ENCODE measurements at regions not wholly inside any gene's neighbourhood (a gene's known extent, or its start where the extent isn't known, plus 50 kb on each side); places are given as distances from the start of the nearest gene placed in this dataset.

GRCh38 chr2:67646714-67647333 lies 249.7 kb downstream of the ETAA1 start:
- Histone ChIP-seq H2AFZ (ENCODE audit: low read depth, low read length) (no peak overlapping the region), H4K20me1 (ENCODE audit: insufficient read depth) (no peaks in the 10 kb centered on the region), H3K36me3 (ENCODE audit: insufficient read depth, low read length) (no peaks in the 10 kb centered on the region), H3K27me3 (ENCODE audit: insufficient read depth, low read depth, low read length) (no peaks in the 10 kb centered on the region), H3K4me2 (ENCODE audit: low read length) (no peak overlapping the region), H3F3A (ENCODE audit: insufficient read depth, low read length, poor library complexity, severe bottlenecking) (no peaks in the 10 kb centered on the region), H3K9me2 (ENCODE audit: insufficient read depth, low read length) (no peaks in the 10 kb centered on the region), H3K4me3 (ENCODE audit: low read length) (no peak overlapping the region), H3K79me2 (replicated peaks; ENCODE audit: insufficient read depth, low read length) (no peaks in the 10 kb centered on the region), H3K27ac (ENCODE audit: low read length) (no peak overlapping the region), H3K9ac (ENCODE audit: low read length) (no peak overlapping the region), H3K9me3 (ENCODE audit: low read length) (no peaks in the 10 kb centered on the region)
- TF ChIP-seq RAD21 (conservative IDR thresholded peaks at IDR 0.05) (no peak), POLR2AphosphoS5 (IDR thresholded peaks at IDR 0.05) (no peak)

DNA sequence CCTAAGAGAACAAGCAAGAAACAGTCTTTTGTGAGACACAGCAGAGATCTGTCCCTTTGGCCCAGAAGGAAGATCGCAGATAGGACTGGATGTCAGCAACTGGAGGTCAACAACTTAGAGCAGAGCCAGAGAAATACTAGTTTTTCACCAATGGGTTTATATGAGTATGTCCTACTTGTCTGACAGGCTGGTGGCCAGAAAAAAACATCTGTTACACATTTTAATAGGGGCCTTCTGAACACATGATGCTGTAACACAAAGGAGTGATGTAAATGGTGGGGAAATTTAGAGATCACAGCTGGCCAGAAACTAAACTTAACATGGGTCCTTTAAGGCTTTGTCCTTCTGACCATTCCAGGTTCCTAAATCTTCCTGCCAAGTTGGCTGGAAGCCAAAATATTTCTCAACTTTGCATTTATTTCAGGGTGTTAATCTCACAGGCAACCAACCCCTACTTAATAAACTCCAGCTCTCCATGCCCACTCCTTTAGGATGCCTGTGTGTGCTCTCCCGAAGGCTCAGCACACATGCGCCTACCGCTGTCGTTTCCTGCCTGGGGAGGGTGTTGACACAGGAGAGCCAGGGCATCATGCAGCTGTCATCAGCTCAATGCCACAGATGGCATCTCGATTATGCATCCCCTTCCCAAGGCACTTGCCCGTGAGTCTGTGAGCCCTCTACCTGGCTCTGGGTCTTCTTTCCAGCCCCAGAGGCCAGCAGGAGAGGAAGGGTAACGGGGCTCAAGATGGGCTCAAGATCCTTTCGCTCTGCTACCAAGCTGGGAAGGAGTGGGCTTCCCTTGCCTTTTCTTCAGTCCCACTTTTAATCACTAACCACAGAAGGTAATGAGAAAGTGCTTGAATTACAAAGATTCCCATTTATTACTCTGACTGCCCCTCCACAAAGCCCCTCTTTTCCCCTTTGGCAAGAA lies 252.5 kb downstream of the ETAA1 start:
- H3K36me3 ChIP-seq (ENCODE audit: insufficient read depth, low read length) = no peaks in the 10 kb centered on the region
- no peaks in the 10 kb centered on the region for H3K27me3 ChIP-seq (ENCODE audit: insufficient read depth, low read depth, low read length)
- TF ChIP-seq SMC3 (conservative IDR thresholded peaks at IDR 0.05; ENCODE audit: poor library complexity) = no peak
- TF ChIP-seq TAF1 (IDR thresholded peaks at IDR 0.05; ENCODE audit: low read depth) = no peak
- TF ChIP-seq MXI1 (conservative IDR thresholded peaks at IDR 0.05; ENCODE audit: poor library complexity, severe bottlenecking) = no peak
- no peak for TF ChIP-seq POLR2AphosphoS5 (IDR thresholded peaks at IDR 0.05)
- no peak for TF ChIP-seq EP300 (conservative IDR thresholded peaks at IDR 0.05; ENCODE audit: poor library complexity, severe bottlenecking)
- TF ChIP-seq EZH2 (IDR thresholded peaks at IDR 0.05; ENCODE audit: borderline replicate concordance, insufficient read depth, low read length, poor library complexity, severe bottlenecking) = no peak
- TF ChIP-seq, protein P1, sequence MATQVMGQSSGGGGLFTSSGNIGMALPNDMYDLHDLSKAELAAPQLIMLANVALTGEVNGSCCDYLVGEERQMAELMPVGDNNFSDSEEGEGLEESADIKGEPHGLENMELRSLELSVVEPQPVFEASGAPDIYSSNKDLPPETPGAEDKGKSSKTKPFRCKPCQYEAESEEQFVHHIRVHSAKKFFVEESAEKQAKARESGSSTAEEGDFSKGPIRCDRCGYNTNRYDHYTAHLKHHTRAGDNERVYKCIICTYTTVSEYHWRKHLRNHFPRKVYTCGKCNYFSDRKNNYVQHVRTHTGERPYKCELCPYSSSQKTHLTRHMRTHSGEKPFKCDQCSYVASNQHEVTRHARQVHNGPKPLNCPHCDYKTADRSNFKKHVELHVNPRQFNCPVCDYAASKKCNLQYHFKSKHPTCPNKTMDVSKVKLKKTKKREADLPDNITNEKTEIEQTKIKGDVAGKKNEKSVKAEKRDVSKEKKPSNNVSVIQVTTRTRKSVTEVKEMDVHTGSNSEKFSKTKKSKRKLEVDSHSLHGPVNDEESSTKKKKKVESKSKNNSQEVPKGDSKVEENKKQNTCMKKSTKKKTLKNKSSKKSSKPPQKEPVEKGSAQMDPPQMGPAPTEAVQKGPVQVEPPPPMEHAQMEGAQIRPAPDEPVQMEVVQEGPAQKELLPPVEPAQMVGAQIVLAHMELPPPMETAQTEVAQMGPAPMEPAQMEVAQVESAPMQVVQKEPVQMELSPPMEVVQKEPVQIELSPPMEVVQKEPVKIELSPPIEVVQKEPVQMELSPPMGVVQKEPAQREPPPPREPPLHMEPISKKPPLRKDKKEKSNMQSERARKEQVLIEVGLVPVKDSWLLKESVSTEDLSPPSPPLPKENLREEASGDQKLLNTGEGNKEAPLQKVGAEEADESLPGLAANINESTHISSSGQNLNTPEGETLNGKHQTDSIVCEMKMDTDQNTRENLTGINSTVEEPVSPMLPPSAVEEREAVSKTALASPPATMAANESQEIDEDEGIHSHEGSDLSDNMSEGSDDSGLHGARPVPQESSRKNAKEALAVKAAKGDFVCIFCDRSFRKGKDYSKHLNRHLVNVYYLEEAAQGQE (IDR thresholded peaks at IDR 0.05; ENCODE audit: borderline replicate concordance) = no peak
- TF ChIP-seq CTCF (IDR thresholded peaks at IDR 0.05; ENCODE audit: poor library complexity, severe bottlenecking) = no peak
- TF ChIP-seq RAD21 (conservative IDR thresholded peaks at IDR 0.05) = no peak
- no peaks in the 10 kb centered on the region for H3K9me2 ChIP-seq (ENCODE audit: insufficient read depth, low read length)
- H3F3A ChIP-seq (ENCODE audit: insufficient read depth, low read length, poor library complexity, severe bottlenecking) = no peaks in the 10 kb centered on the region
- H2AFZ ChIP-seq (ENCODE audit: low read depth, low read length) = no peak overlapping the region
- H3K9ac ChIP-seq (ENCODE audit: low read length) = no peak overlapping the region
- no peaks in the 10 kb centered on the region for H3K9me3 ChIP-seq (ENCODE audit: low read length)
- no peaks in the 10 kb centered on the region for H4K20me1 ChIP-seq (ENCODE audit: insufficient read depth)
- no peak overlapping the region for H3K27ac ChIP-seq (ENCODE audit: low read length)
- H3K79me2 ChIP-seq (replicated peaks; ENCODE audit: insufficient read depth, low read length) = no peaks in the 10 kb centered on the region
- H3K4me3 ChIP-seq (ENCODE audit: low read length) = no peak overlapping the region
- no peak overlapping the region for H3K4me2 ChIP-seq (ENCODE audit: low read length)

Data from neural cell (in vitro differentiated cells).